ENCODE measurements at regions not wholly inside any gene's neighbourhood (a gene's known extent, or its start where the extent isn't known, plus 50 kb on each side); places are given as distances from the start of the nearest gene placed in this dataset.

GRCh38 chr20:52429029-52429428 is 237.4 kb upstream of the ZFP64 start:
- Histone ChIP-seq H3K36me3 (replicated peaks in 1 of 2; ENCODE audit: control insufficient read depth in 1 of 2, insufficient read depth in 2 of 2, low read length in 2 of 2) (no peaks in the 10 kb centered on the region), H3K27me3 (ENCODE audit: control insufficient read depth in 2 of 2, insufficient read depth in 2 of 2, low read length in 2 of 2) (no peaks in the 10 kb centered on the region), H3K4me2 (replicated peaks; ENCODE audit: extremely low read depth, low read length, poor library complexity, severe bottlenecking) (no peak overlapping the region), H3K79me2 (ENCODE audit: insufficient read depth, low read length) (no peaks in the 10 kb centered on the region), H3K27ac (ENCODE audit: low read depth in 1 of 2, low read length in 2 of 2) (no peak overlapping the region), H3K4me3 (replicated peaks in 1 of 3; ENCODE audit: low read depth in 2 of 3, low read length in 3 of 3) (no peak overlapping the region), H3K9me3 (replicated peaks in 1 of 2; ENCODE audit: control insufficient read depth in 1 of 2, insufficient read depth in 1 of 2, low read length in 2 of 2) (peaks cover 6 to 12% of the 10 kb centered on the region in 2 donors), H3K4me1 (ENCODE audit: control insufficient read depth in 1 of 2, insufficient read depth in 2 of 2, low read length in 2 of 2) (no peaks in the 10 kb centered on the region), H3K9ac (ENCODE audit: insufficient read depth, low read length, poor library complexity, severe bottlenecking) (no peak overlapping the region), H2AFZ (ENCODE audit: insufficient read depth, low read depth, low read length, poor library complexity, severe bottlenecking) (no peak overlapping the region), H4K20me1 (ENCODE audit: insufficient read depth, low read length) (no peaks in the 10 kb centered on the region)
- peaks cover 4% of the 10 kb centered on the region for H3K4me1 Mint-ChIP-seq
- no peak for TF ChIP-seq CTCF (IDR thresholded peaks at IDR 0.05)
- H3K4me3 Mint-ChIP-seq = no peak overlapping the region
- peaks cover 4 to 15% (median 9%) of the 10 kb centered on the region in 7 donors for H3K9me3 Mint-ChIP-seq
- no peak for DNase-seq
- WGBS (ENCODE audit: insufficient coverage) = 100% methylated on average over 1 of the region's 1 CpG
- no peaks in the 10 kb centered on the region for H3K36me3 Mint-ChIP-seq
- intact Hi-C loops (cut with micrococcal nuclease) = no loop called here
- no peak overlapping the region for H3K27ac Mint-ChIP-seq
- H3K27me3 Mint-ChIP-seq (ENCODE audit: low read depth in 3 of 3) = peaks cover 1 to 10% (median 7%) of the 10 kb centered on the region in 3 donors

- no CpG with 5 or more reads among the region's 2 CpGs for WGBS (ENCODE audit: insufficient coverage)
- H3K9me3 ChIP-seq (replicated peaks in 1 of 2; ENCODE audit: control insufficient read depth in 1 of 2, insufficient read depth in 1 of 2, low read length in 2 of 2) = peaks cover 6 to 12% of the 10 kb centered on the region in 2 donors
- no peak overlapping the region for H3K27ac ChIP-seq (ENCODE audit: low read depth in 1 of 2, low read length in 2 of 2)
- H3K27me3 ChIP-seq (ENCODE audit: control insufficient read depth in 2 of 2, insufficient read depth in 2 of 2, low read length in 2 of 2) = no peaks in the 10 kb centered on the region
- Mint-ChIP-seq H3K27me3 (ENCODE audit: low read depth in 3 of 3) (peaks cover 1 to 20% (median 13%) of the 10 kb centered on the region in 3 donors), H3K4me3 (no peak overlapping the region), H3K9me3 (peaks cover 5 to 15% (median 10%) of the 10 kb centered on the region in 7 donors), H3K4me1 (peaks cover 4% of the 10 kb centered on the region), H3K27ac (no peak overlapping the region), H3K36me3 (no peaks in the 10 kb centered on the region)
- no peak overlapping the region for H3K4me3 ChIP-seq (replicated peaks in 1 of 3; ENCODE audit: low read depth in 2 of 3, low read length in 3 of 3)
- no peaks in the 10 kb centered on the region for H4K20me1 ChIP-seq (ENCODE audit: insufficient read depth, low read length)
- no peaks in the 10 kb centered on the region for H3K79me2 ChIP-seq (ENCODE audit: insufficient read depth, low read length)
- intact Hi-C loops (cut with micrococcal nuclease) = no loop called here
- H3K9ac ChIP-seq (ENCODE audit: insufficient read depth, low read length, poor library complexity, severe bottlenecking) = no peak overlapping the region
- H2AFZ ChIP-seq (ENCODE audit: insufficient read depth, low read depth, low read length, poor library complexity, severe bottlenecking) = no peak overlapping the region
- no peaks in the 10 kb centered on the region for H3K36me3 ChIP-seq (replicated peaks in 1 of 2; ENCODE audit: control insufficient read depth in 1 of 2, insufficient read depth in 2 of 2, low read length in 2 of 2)
- DNase-seq = no peak
- no peak for TF ChIP-seq CTCF (IDR thresholded peaks at IDR 0.05)
- H3K4me2 ChIP-seq (replicated peaks; ENCODE audit: extremely low read depth, low read length, poor library complexity, severe bottlenecking) = no peak overlapping the region
- H3K4me1 ChIP-seq (ENCODE audit: control insufficient read depth in 1 of 2, insufficient read depth in 2 of 2, low read length in 2 of 2) = no peaks in the 10 kb centered on the region
These were observed 236.4 kb upstream of the ZFP64 start for GRCh38 chr20:52427960-52428359.

Measured in CD14-positive monocyte (primary cell).